Tibial artery (tissue), 4 donors: ENCODE measurements at regions not wholly inside any gene's neighbourhood (a gene's known extent, or its start where the extent isn't known, plus 50 kb on each side); places are given as distances from the start of the nearest gene placed in this dataset.

Source experiments
- DNase-seq, 2 donors: peaks; one replicate each; pipeline ENCODE4 v3.0.0-alpha.2; 2019
- H3K27ac ChIP-seq, 2 donors: fragments of 200-600 bp; sonication (generic) in 1 of 2; 1 replicate in 1 of 2; 2 replicates in 1 of 2; pipeline ENCODE4 v1.5.1; 2018 to 2019; ENCODE audit warnings: mild to moderate bottlenecking in 1 of 2
- H3K27me3 ChIP-seq, 2 donors: fragments of 200-600 bp; sonication (generic) in 1 of 2; one replicate each; pipeline versions ENCODE4 v1.5.1 to v1.6.0; 2016 to 2019
- H3K36me3 ChIP-seq, 3 donors: fragments of 200-600 bp; sonication (generic) in 2 of 3; one replicate each; pipeline ENCODE4 v1.5.1; 2016 to 2019; ENCODE audit warnings: mild to moderate bottlenecking in 2 of 3
- H3K4me1 ChIP-seq, 4 donors: fragments of 200-600 bp; sonication (generic) in 2 of 4; 1 replicate in 3 of 4; 2 replicates in 1 of 4; pipeline ENCODE4 v1.5.1; 2016 to 2019
- H3K4me3 ChIP-seq, 2 donors: fragments of 200-600 bp; sonication (generic) in 1 of 2; 1 replicate in 1 of 2; 2 replicates in 1 of 2; pipeline ENCODE4 v1.5.1; 2018 to 2019; ENCODE audit warnings: mild to moderate bottlenecking in 2 of 2
- H3K9me3 ChIP-seq, 3 donors: fragments of 200-600 bp; sonication (generic) in 1 of 3; one replicate each; pipeline ENCODE4 v1.5.1; 2016 to 2019
- CTCF ChIP-seq, 2 experiments: fragments of 200-600 bp in 1 of 2; fragments of 450-650 bp in 1 of 2; IDR thresholded peaks; one replicate each; pipeline ENCODE4 v1.5.1; 2017 to 2019; ENCODE audit warnings: antibody characterized with exemption in 2 of 2, mild to moderate bottlenecking in 1 of 2, moderate library complexity in 1 of 2
- intact Hi-C: fragments of 100-400 bp; cut with DNase I; formaldehyde crosslinking; loops from one replicate; pipeline ENCODE4 v1.15.0; 2023; ENCODE audit warnings: low total_unique reads

- Histone ChIP-seq H3K27me3 (no peaks in the 10 kb centered on the region), H3K4me3 (no peak overlapping the region), H3K4me1 (no peaks in the 10 kb centered on the region), H3K36me3 (peaks cover 0 to 7% (median 0%) of the 10 kb centered on the region in 3 donors), H3K9me3 (peaks cover 0 to 13% (median 0%) of the 10 kb centered on the region in 3 donors), H3K27ac (no peak overlapping the region)
- DNase-seq, result no peak
- intact Hi-C loops, result no loop called here
- TF ChIP-seq CTCF (IDR thresholded peaks at IDR 0.05), result no peak
Measured at GRCh38 chr1:65554829-65555228, 134.4 kb downstream of the LEPR start.

GRCh38 chr1:65558215-65558614 is 137.7 kb downstream of the LEPR start:
- H3K4me3 ChIP-seq, result no peak overlapping the region
- intact Hi-C loops, result no loop called here

GRCh38 chr1:65564493-65564892 is 144.0 kb downstream of the LEPR start:
- Histone ChIP-seq H3K4me3 (no peak overlapping the region), H3K27ac (no peak overlapping the region), H3K36me3 (peaks cover 4 to 7% (median 6%) of the 10 kb centered on the region in 3 donors), H3K4me1 (no peaks in the 10 kb centered on the region), H3K9me3 (no peaks in the 10 kb centered on the region), H3K27me3 (no peaks in the 10 kb centered on the region)
- no peak for TF ChIP-seq CTCF (IDR thresholded peaks at IDR 0.05)
- no peak for DNase-seq
- intact Hi-C loops, result no loop called here

More at GRCh38 chr1:65558215-65558614, 137.7 kb downstream of the LEPR start:
- Histone ChIP-seq H3K9me3 (peaks cover 0 to 7% (median 0%) of the 10 kb centered on the region in 3 donors), H3K27me3 (no peaks in the 10 kb centered on the region), H3K4me1 (no peaks in the 10 kb centered on the region), H3K27ac (no peak overlapping the region), H3K36me3 (peaks cover 0 to 7% (median 0%) of the 10 kb centered on the region in 3 donors)
- DNase-seq, result no peak
- no peak for TF ChIP-seq CTCF (IDR thresholded peaks at IDR 0.05)

- no peak overlapping the region for H3K27ac ChIP-seq
- intact Hi-C loops, result no loop called here
- TF ChIP-seq CTCF (IDR thresholded peaks at IDR 0.05), result no peak
- peaks cover 4 to 7% (median 6%) of the 10 kb centered on the region in 3 donors for H3K36me3 ChIP-seq
- DNase-seq, result no peak
- H3K4me1 ChIP-seq, result no peaks in the 10 kb centered on the region
- no peak overlapping the region for H3K4me3 ChIP-seq
- H3K27me3 ChIP-seq, result no peaks in the 10 kb centered on the region
- H3K9me3 ChIP-seq, result no peaks in the 10 kb centered on the region
Measured at GRCh38 chr1:65568285-65568684, 147.8 kb downstream of the LEPR start.

- no peak for TF ChIP-seq CTCF (IDR thresholded peaks at IDR 0.05)
- intact Hi-C loops, result no loop called here
- no peaks in the 10 kb centered on the region for H3K9me3 ChIP-seq
- DNase-seq, result no peak
- H3K27me3 ChIP-seq, result no peaks in the 10 kb centered on the region
- H3K36me3 ChIP-seq, result peaks cover 0 to 16% (median 4%) of the 10 kb centered on the region in 3 donors
- no peak overlapping the region for H3K4me3 ChIP-seq
- H3K27ac ChIP-seq, result no peak overlapping the region
- H3K4me1 ChIP-seq, result no peaks in the 10 kb centered on the region
Measured at GRCh38 chr1:65572701-65573421, 152.4 kb downstream of the LEPR start.
